Body of pancreas (tissue), 4 donors: ENCODE measurements at regions not wholly inside any gene's neighbourhood (a gene's known extent, or its start where the extent isn't known, plus 50 kb on each side); places are given as distances from the start of the nearest gene placed in this dataset.

Experiments used
- ATAC-seq: fragments of 150-250 bp; one replicate; pipeline ENCODE4 v1.9.1; 2016
- DNase-seq, 4 donors: peaks; one replicate each; pipeline ENCODE4 v3.0.0-alpha.2; 2019
- H3K27ac ChIP-seq, 4 donors: fragments of 200-600 bp; sonication (generic); 1 replicate in 3 of 4; 2 replicates in 1 of 4; pipeline versions ENCODE4 v1.5.1 to v1.6.1; 2016 to 2019; ENCODE audit warnings: mild to moderate bottlenecking in 1 of 4, mixed read lengths in 1 of 4, moderate library complexity in 1 of 4
- H3K27me3 ChIP-seq, 2 donors: fragments of 200-600 bp; sonication (generic); one replicate each; pipeline ENCODE4 v1.6.0; 2016; ENCODE audit warnings: mild to moderate bottlenecking in 1 of 2
- H3K36me3 ChIP-seq, 2 donors: fragments of 200-600 bp; sonication (generic); replicated peaks in 1 of 2; 2 replicates each; pipeline ENCODE4 v1.5.1; 2016; ENCODE audit warnings: low read depth in 2 of 2; ENCODE audit not compliant: insufficient read depth in 1 of 2
- H3K4me1 ChIP-seq: fragments of 200-600 bp; sonication (generic); one replicate; pipeline ENCODE4 v1.6.0; 2016
- H3K4me3 ChIP-seq, 2 donors: fragments of 200-600 bp; sonication (generic); 1 replicate in 1 of 2; 2 replicates in 1 of 2; pipeline ENCODE4 v1.5.1; 2016 to 2019
- H3K9me3 ChIP-seq, 3 donors: fragments of 200-600 bp; sonication (generic); 1 replicate in 2 of 3; 2 replicates in 1 of 3; pipeline ENCODE4 v1.5.1; 2016
- CTCF ChIP-seq, 7 experiments: fragments of 450-650 bp in 4 of 7; fragments of 200-600 bp in 3 of 7; sonication (generic) in 3 of 7; IDR thresholded peaks; one replicate each; pipeline ENCODE4 v1.5.1; 2016 to 2019; ENCODE audit warnings: antibody characterized with exemption in 7 of 7
- POLR2A ChIP-seq, 3 donors: fragments of 450-650 bp; IDR thresholded peaks; one replicate each; pipeline ENCODE4 v1.6.1; 2016; ENCODE audit warnings: antibody characterized with exemption in 3 of 3, mild to moderate bottlenecking in 2 of 3
- WGBS, 2 donors: methylation state at CpG; one replicate each; pipeline ENCODE4 v1.1.5; 2017; 5-methylcytosine and 5-hydroxymethylcytosine counted together
- intact Hi-C: fragments of 100-400 bp; cut with DNase I; formaldehyde crosslinking; loops from one replicate; pipeline ENCODE4 v1.15.1; 2023

DNA sequence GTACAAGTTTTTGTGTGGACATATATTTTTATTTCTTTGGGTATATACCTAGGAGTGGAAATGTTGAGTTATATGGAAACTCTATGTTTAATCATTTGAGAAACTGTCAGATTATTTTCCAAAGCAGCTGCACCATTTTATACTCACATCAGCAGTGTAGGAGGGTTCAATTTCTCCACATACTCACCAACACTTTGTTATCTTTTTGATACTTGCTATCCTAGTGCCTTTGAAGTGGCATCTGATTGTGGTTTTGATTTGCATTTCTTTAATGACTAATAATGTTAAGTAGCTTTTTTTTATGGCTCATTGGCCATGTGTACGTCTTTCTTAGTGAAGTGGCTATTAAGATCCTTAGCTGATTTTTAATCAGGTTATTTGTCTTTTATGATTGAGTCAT, 64.7 kb upstream of the SLC8A1 start:
- H3K36me3 ChIP-seq, result no peaks in the 10 kb centered on the region
- DNase-seq (no peak), ATAC-seq (no peak)
- no peak overlapping the region for H3K4me3 ChIP-seq
- no peaks in the 10 kb centered on the region for H3K9me3 ChIP-seq
- no peaks in the 10 kb centered on the region for H3K4me1 ChIP-seq
- intact Hi-C loops, result no loop called here
- TF ChIP-seq CTCF (IDR thresholded peaks at IDR 0.05) (no peak), POLR2A (IDR thresholded peaks at IDR 0.05) (no peak)
- WGBS, 2 donors, result 35 to 53% methylated on average over 1 of the region's 1 CpG
- H3K27ac ChIP-seq, result no peak overlapping the region
- H3K27me3 ChIP-seq, result no peaks in the 10 kb centered on the region

DNA sequence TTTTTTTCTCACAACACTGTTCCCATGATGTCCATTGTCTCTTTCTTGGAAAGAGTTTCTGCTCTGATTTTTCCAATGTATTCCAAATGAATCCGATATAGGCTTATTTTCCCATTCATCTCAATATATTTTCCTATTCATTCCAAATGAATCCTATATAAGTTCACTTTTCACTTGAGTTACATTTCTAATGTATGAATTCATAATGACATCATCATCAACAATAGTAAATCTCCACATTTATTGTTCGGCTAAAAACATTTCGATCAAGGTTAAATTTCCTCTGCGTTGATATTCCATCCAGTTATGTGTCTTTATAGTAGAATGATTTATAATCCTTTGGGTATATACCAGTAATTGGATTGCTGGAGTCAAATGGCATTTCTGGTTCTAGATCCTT, 76.7 kb upstream of the SLC8A1 start:
- no peak overlapping the region for H3K4me3 ChIP-seq
- no peaks in the 10 kb centered on the region for H3K27me3 ChIP-seq
- H3K36me3 ChIP-seq, result no peaks in the 10 kb centered on the region
- DNase-seq, result no peak
- WGBS, 2 donors, result 73 to 77% methylated on average over 4 of the region's 4 CpGs
- intact Hi-C loops, result no loop called here
- no peaks in the 10 kb centered on the region for H3K4me1 ChIP-seq
- ATAC-seq, result no peak
- TF ChIP-seq CTCF (IDR thresholded peaks at IDR 0.05), result no peak
- TF ChIP-seq POLR2A (IDR thresholded peaks at IDR 0.05), result no peak
- H3K9me3 ChIP-seq, result no peaks in the 10 kb centered on the region
- H3K27ac ChIP-seq, result no peak overlapping the region

GRCh38 chr2:40531359-40531758, 79.5 kb upstream of the SLC8A1 start:
- H3K4me1 ChIP-seq, result no peaks in the 10 kb centered on the region
- no peaks in the 10 kb centered on the region for H3K9me3 ChIP-seq
- H3K4me3 ChIP-seq, result no peak overlapping the region
- no peaks in the 10 kb centered on the region for H3K36me3 ChIP-seq
- H3K27ac ChIP-seq, result no peak overlapping the region
- intact Hi-C loops, result no loop called here
- TF ChIP-seq CTCF (IDR thresholded peaks at IDR 0.05) (no peak), POLR2A (IDR thresholded peaks at IDR 0.05) (no peak)
- DNase-seq (no peak), ATAC-seq (no peak)
- H3K27me3 ChIP-seq, result no peaks in the 10 kb centered on the region

DNA sequence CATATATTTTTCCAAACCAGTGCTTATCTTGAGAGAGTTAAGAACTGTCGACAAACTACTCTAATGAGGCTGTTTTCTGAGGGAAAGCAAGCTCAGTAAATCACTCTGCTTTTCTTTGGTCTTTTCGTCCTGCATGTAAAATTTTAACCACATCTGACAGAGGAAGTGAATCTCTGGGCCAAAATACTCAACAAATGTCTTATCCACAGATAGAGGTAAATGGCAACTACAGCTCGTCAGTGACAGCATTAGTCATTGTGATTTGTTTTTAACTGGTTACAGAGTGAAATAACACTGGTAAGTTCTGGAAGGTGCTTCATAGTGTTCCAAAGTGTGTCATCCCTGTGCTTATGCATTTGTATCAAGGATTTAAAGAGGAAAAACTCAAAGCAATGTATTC, 82.6 kb upstream of the SLC8A1 start:
- ATAC-seq (no peak), DNase-seq (no peak)
- 20 to 22% methylated on average over 3 of the region's 3 CpGs for WGBS, 2 donors
- intact Hi-C loops, result no loop called here
- Histone ChIP-seq H3K27me3 (no peaks in the 10 kb centered on the region), H3K27ac (no peak overlapping the region), H3K4me1 (no peaks in the 10 kb centered on the region), H3K36me3 (no peaks in the 10 kb centered on the region), H3K9me3 (no peaks in the 10 kb centered on the region), H3K4me3 (no peak overlapping the region)
- TF ChIP-seq CTCF (IDR thresholded peaks at IDR 0.05) (no peak), POLR2A (IDR thresholded peaks at IDR 0.05) (no peak)

DNA sequence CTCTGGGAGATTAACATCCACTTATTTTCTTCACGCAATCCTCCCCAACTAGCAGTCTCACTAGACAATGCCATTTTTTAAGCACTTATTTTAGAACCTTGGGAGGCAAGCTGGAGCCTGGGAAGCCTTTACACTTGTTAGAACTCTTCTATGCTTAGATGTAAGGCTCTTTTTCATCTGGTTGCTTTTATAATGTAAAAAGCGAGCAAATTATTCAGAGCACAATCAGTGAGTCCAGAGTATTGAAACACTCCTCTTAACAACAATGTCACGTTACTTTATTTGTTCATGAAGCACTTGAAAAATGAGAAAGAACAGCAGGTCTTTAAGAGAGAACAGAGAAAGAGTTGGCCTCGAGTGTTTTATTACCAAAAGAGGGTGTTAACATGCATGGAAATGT, 84.1 kb upstream of the SLC8A1 start:
- DNase-seq (no peak), ATAC-seq (no peak)
- TF ChIP-seq CTCF (IDR thresholded peaks at IDR 0.05), result no peak
- TF ChIP-seq POLR2A (IDR thresholded peaks at IDR 0.05), result no peak
- Histone ChIP-seq H3K4me1 (no peaks in the 10 kb centered on the region), H3K36me3 (no peaks in the 10 kb centered on the region), H3K27ac (no peak overlapping the region), H3K9me3 (no peaks in the 10 kb centered on the region), H3K27me3 (no peaks in the 10 kb centered on the region), H3K4me3 (no peak overlapping the region)
- intact Hi-C loops, result no loop called here
- WGBS, 2 donors, result 64 to 68% methylated on average over 4 of the region's 4 CpGs
